ENCODE measurements at regions not wholly inside any gene's neighbourhood (a gene's known extent, or its start where the extent isn't known, plus 50 kb on each side); places are given as distances from the start of the nearest gene placed in this dataset.

DNA sequence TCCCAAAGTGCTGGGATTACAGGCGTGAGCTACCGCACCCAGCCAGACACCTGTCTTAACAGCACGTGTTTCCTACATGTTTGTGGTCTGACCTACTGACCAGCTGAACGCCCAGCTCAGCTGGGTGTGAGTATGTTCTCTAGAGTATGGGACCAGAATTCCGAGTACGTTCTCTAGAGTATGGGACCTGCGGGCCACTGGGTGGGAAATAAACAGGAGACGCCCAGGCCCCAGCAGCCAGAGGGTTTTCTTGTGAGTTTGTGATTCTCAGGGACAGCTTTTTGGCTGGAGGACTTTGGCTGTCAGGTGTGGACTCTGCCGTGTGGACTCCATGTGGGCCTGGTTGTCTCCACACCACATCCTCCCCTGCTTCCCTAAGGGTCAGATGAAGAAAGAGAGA is 87.3 kb downstream of the CHRD start:
- TF ChIP-seq SMC3 (IDR thresholded peaks at IDR 0.05; ENCODE audit: borderline replicate concordance, low read length) (no peak), CEBPB (IDR thresholded peaks at IDR 0.05; ENCODE audit: borderline replicate concordance in 1 of 2, low read depth in 2 of 2, low read length in 2 of 2) (no peak), GATAD2B (conservative IDR thresholded peaks at IDR 0.05; ENCODE audit: low read depth) (no peak), SREBF1 (IDR thresholded peaks at IDR 0.05; ENCODE audit: low read length) (no peak), RB1 (IDR thresholded peaks at IDR 0.05; ENCODE audit: borderline replicate concordance) (no peak), POLR2AphosphoS5 (IDR thresholded peaks at IDR 0.05; ENCODE audit: low read length) (no peak), HDGF (IDR thresholded peaks at IDR 0.05) (no peak), RCOR1 (conservative IDR thresholded peaks at IDR 0.05; ENCODE audit: low read depth, low read length) (no peak)
- TF ChIP-seq, protein P1, sequence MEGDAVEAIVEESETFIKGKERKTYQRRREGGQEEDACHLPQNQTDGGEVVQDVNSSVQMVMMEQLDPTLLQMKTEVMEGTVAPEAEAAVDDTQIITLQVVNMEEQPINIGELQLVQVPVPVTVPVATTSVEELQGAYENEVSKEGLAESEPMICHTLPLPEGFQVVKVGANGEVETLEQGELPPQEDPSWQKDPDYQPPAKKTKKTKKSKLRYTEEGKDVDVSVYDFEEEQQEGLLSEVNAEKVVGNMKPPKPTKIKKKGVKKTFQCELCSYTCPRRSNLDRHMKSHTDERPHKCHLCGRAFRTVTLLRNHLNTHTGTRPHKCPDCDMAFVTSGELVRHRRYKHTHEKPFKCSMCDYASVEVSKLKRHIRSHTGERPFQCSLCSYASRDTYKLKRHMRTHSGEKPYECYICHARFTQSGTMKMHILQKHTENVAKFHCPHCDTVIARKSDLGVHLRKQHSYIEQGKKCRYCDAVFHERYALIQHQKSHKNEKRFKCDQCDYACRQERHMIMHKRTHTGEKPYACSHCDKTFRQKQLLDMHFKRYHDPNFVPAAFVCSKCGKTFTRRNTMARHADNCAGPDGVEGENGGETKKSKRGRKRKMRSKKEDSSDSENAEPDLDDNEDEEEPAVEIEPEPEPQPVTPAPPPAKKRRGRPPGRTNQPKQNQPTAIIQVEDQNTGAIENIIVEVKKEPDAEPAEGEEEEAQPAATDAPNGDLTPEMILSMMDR (IDR thresholded peaks at IDR 0.05 in 2 of 3, conservative IDR thresholded peaks at IDR 0.05 in 1 of 3; ENCODE audit: control insufficient read depth in 2 of 3, extremely low read depth in 1 of 3, insufficient read depth in 1 of 3, low read depth in 3 of 3, low read length in 3 of 3) = no peak
- TF ChIP-seq, protein P2, sequence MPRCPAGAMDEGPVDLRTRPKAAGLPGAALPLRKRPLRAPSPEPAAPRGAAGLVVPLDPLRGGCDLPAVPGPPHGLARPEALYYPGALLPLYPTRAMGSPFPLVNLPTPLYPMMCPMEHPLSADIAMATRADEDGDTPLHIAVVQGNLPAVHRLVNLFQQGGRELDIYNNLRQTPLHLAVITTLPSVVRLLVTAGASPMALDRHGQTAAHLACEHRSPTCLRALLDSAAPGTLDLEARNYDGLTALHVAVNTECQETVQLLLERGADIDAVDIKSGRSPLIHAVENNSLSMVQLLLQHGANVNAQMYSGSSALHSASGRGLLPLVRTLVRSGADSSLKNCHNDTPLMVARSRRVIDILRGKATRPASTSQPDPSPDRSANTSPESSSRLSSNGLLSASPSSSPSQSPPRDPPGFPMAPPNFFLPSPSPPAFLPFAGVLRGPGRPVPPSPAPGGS (IDR thresholded peaks at IDR 0.05; ENCODE audit: borderline replicate concordance, insufficient read depth, low read depth, low read length, poor library complexity, severe bottlenecking) = no peak
- TF ChIP-seq, protein P3, sequence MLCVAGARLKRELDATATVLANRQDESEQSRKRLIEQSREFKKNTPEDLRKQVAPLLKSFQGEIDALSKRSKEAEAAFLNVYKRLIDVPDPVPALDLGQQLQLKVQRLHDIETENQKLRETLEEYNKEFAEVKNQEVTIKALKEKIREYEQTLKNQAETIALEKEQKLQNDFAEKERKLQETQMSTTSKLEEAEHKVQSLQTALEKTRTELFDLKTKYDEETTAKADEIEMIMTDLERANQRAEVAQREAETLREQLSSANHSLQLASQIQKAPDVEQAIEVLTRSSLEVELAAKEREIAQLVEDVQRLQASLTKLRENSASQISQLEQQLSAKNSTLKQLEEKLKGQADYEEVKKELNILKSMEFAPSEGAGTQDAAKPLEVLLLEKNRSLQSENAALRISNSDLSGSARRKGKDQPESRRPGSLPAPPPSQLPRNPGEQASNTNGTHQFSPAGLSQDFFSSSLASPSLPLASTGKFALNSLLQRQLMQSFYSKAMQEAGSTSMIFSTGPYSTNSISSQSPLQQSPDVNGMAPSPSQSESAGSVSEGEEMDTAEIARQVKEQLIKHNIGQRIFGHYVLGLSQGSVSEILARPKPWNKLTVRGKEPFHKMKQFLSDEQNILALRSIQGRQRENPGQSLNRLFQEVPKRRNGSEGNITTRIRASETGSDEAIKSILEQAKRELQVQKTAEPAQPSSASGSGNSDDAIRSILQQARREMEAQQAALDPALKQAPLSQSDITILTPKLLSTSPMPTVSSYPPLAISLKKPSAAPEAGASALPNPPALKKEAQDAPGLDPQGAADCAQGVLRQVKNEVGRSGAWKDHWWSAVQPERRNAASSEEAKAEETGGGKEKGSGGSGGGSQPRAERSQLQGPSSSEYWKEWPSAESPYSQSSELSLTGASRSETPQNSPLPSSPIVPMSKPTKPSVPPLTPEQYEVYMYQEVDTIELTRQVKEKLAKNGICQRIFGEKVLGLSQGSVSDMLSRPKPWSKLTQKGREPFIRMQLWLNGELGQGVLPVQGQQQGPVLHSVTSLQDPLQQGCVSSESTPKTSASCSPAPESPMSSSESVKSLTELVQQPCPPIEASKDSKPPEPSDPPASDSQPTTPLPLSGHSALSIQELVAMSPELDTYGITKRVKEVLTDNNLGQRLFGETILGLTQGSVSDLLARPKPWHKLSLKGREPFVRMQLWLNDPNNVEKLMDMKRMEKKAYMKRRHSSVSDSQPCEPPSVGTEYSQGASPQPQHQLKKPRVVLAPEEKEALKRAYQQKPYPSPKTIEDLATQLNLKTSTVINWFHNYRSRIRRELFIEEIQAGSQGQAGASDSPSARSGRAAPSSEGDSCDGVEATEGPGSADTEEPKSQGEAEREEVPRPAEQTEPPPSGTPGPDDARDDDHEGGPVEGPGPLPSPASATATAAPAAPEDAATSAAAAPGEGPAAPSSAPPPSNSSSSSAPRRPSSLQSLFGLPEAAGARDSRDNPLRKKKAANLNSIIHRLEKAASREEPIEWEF (IDR thresholded peaks at IDR 0.05; ENCODE audit: insufficient replicate concordance, low read depth, low read length) = no peak
- TF ChIP-seq, protein P4, sequence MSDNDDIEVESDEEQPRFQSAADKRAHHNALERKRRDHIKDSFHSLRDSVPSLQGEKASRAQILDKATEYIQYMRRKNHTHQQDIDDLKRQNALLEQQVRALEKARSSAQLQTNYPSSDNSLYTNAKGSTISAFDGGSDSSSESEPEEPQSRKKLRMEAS (IDR thresholded peaks at IDR 0.05; ENCODE audit: low read depth, low read length) = no peak
